ENCODE measurements at regions not wholly inside any gene's neighbourhood (a gene's known extent, or its start where the extent isn't known, plus 50 kb on each side); places are given as distances from the start of the nearest gene placed in this dataset.

DNA sequence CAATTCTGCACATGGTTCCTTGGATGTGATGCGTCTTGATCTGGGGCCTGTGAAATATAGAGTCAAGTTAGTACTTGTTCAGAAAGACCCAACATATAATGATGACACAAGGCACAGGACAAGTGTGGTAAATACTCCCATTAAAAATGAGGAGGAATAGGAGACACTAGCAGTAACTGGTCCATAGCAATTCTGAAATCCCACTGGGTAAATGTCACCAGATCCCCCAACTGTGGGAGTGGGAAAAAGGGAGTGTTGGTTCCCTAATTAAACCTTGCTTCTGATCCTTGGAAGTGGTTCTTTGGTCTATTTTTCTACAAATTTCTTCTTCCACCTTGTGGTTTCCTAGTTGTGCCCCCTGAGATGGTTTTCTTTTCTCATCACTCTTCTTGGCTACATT lies 62.5 kb upstream of the NRP1 start:
- WGBS, 2 donors = 39 to 51% methylated on average over 1 of the region's 1 CpG
- intact Hi-C loops (cut with DNase I) = no loop called here
- ATAC-seq = no peak
- no peaks in the 10 kb centered on the region for H3K4me1 ChIP-seq
- no peak for TF ChIP-seq CTCF (IDR thresholded peaks at IDR 0.05)
- H3K9me3 ChIP-seq = peaks cover 0 to 19% (median 9%) of the 10 kb centered on the region in 11 donors
- no peak overlapping the region for H3K4me3 ChIP-seq
- DNase-seq = no peak
- H3K27ac ChIP-seq = no peak overlapping the region
- no peaks in the 10 kb centered on the region for H3K36me3 ChIP-seq
- peaks cover 0 to 3% (median 0%) of the 10 kb centered on the region in 7 donors for H3K27me3 ChIP-seq

DNA sequence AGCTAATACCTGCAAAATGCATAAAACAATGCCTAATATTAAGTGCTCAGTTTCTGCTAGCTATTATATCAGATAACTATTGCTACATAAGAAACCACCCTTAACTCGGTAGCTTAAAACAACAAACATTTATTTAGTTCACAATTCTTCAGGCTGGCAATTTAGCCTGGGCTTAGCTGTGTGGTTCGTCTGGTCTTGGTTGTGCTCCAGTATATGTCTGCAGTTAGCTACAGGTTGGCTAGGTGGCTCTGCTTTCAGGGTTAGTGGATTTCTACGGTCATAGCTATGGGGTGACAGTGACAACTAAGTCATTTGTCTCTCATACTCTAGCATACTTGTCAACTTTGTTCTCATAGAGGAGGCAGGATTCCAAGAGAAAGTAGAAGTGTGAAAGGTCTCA lies 61.8 kb upstream of the NRP1 start:
- H3K9me3 ChIP-seq = peaks cover 0 to 19% (median 9%) of the 10 kb centered on the region in 11 donors
- TF ChIP-seq CTCF (IDR thresholded peaks at IDR 0.05) = no peak
- H3K4me3 ChIP-seq = no peak overlapping the region
- DNase-seq = no peak
- no peaks in the 10 kb centered on the region for H3K36me3 ChIP-seq
- H3K27me3 ChIP-seq = peaks cover 0 to 3% (median 0%) of the 10 kb centered on the region in 7 donors
- H3K4me1 ChIP-seq = no peaks in the 10 kb centered on the region
- no peak for ATAC-seq
- WGBS, 2 donors = 93 to 97% methylated on average over 3 of the region's 3 CpGs
- intact Hi-C loops (cut with DNase I) = no loop called here
- no peak overlapping the region for H3K27ac ChIP-seq

- ATAC-seq (peak in 1 of 8 donors; percentile 20), DNase-seq (no peak)
- Histone ChIP-seq H3K36me3 (no peaks in the 10 kb centered on the region), H3K27ac (no peak overlapping the region), H3K27me3 (peaks cover 0 to 8% (median 0%) of the 10 kb centered on the region in 7 donors), H3K4me3 (no peak overlapping the region), H3K4me1 (no peaks in the 10 kb centered on the region), H3K9me3 (peaks cover 0 to 19% (median 9%) of the 10 kb centered on the region in 11 donors)
- TF ChIP-seq CTCF (IDR thresholded peaks at IDR 0.05) = no peak
- 76 to 82% methylated on average over 1 of the region's 1 CpG for WGBS, 2 donors
- intact Hi-C loops (cut with DNase I) = no loop called here
Measured at GRCh38 chr10:33395201-33395600, 60.7 kb upstream of the NRP1 start.

DNA sequence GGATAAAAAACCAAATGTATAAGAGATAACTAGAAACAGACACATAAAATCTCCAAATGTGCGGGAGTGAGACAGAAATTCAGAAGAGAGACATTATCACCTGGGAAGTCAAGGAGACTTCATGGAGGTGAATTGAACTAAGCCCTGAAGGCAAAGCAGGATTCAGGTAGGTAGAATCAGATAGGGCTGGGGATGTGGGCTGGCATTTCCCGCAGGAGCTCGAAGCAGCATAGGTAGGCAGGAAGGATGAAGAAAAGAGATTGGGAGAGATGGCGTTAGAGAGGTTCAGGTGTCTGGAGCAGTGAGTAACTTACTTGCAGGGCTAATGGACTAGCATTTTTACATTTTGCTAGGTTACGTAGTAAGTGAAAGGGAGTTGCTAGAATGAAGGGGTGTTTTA lies 58.2 kb upstream of the NRP1 start:
- TF ChIP-seq CTCF (IDR thresholded peaks at IDR 0.05) = no peak
- WGBS, 2 donors = 91 to 93% methylated on average over 5 of the region's 5 CpGs
- DNase-seq (no peak), ATAC-seq (no peak)
- Histone ChIP-seq H3K27me3 (peaks cover 0 to 8% (median 0%) of the 10 kb centered on the region in 7 donors), H3K27ac (no peak overlapping the region), H3K4me1 (no peaks in the 10 kb centered on the region), H3K36me3 (no peaks in the 10 kb centered on the region), H3K4me3 (no peak overlapping the region), H3K9me3 (peaks cover 0 to 18% (median 9%) of the 10 kb centered on the region in 11 donors)
- intact Hi-C loops (cut with DNase I) = no loop called here
